Omental fat pad (tissue), 3 donors: ENCODE measurements at regions not wholly inside any gene's neighbourhood (a gene's known extent, or its start where the extent isn't known, plus 50 kb on each side); places are given as distances from the start of the nearest gene placed in this dataset.

Source experiments
- ATAC-seq: fragments of 150-250 bp; one replicate; pipeline ENCODE4 v1.9.1; 2016; ENCODE audit warnings: mild to moderate bottlenecking, moderate library complexity; ENCODE audit not compliant: low FRiP score
- DNase-seq: peaks from one replicate; pipeline ENCODE4 v3.0.0-alpha.2; 2019; ENCODE audit warnings: low spot score
- TF ChIP-seq, protein P1 (sequence below), 3 donors: fragments of 450-650 bp; IDR thresholded peaks; one replicate each; pipeline ENCODE4 v1.5.1; 2016 to 2017; ENCODE audit warnings: antibody characterized with exemption in 3 of 3, mild to moderate bottlenecking in 3 of 3, moderate library complexity in 2 of 3

DNA sequence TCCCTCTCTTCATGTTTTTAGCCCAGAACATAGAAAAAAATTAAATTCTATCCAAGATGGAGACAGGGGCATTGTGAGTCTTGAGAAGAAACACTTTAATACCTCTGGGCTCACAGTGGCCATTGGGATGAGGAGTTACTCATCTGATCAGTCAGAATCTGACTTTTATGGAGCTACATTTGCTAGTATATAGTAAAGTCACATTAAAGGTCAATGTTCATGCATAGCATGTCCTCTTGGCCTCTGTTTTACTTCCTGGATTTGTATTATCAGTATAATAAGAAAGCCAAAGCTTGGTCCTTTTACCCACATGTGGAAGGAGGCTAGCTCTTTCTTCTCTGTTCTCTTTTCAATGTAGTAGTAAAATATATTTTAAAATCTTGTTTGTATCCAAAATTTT is 93.6 kb upstream of the CNOT2 start:
- TF ChIP-seq, protein P1, sequence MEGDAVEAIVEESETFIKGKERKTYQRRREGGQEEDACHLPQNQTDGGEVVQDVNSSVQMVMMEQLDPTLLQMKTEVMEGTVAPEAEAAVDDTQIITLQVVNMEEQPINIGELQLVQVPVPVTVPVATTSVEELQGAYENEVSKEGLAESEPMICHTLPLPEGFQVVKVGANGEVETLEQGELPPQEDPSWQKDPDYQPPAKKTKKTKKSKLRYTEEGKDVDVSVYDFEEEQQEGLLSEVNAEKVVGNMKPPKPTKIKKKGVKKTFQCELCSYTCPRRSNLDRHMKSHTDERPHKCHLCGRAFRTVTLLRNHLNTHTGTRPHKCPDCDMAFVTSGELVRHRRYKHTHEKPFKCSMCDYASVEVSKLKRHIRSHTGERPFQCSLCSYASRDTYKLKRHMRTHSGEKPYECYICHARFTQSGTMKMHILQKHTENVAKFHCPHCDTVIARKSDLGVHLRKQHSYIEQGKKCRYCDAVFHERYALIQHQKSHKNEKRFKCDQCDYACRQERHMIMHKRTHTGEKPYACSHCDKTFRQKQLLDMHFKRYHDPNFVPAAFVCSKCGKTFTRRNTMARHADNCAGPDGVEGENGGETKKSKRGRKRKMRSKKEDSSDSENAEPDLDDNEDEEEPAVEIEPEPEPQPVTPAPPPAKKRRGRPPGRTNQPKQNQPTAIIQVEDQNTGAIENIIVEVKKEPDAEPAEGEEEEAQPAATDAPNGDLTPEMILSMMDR (IDR thresholded peaks at IDR 0.05) = no peak
- DNase-seq (no peak), ATAC-seq (no peak)

DNA sequence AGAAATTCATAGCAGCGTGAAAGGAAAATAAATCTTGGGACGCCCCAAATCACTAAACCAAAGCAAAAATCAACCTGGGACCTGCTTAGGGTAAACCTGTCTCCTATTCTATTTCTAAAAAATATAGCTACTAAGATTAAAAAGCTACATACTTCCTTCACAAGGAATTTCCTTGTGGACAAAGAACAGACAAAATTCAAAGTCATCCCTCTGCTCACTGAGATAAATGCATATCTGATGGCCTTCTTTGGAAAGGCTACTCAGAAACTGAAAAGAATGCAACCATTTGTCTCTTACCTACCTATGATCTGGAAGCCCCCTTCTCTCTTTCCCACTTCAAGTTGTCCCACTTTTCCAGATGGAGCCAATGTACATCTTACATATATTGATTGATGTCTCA is 93.0 kb upstream of the CNOT2 start:
- DNase-seq (no peak), ATAC-seq (no peak)
- TF ChIP-seq, protein P1 (IDR thresholded peaks at IDR 0.05) = no peak

DNA sequence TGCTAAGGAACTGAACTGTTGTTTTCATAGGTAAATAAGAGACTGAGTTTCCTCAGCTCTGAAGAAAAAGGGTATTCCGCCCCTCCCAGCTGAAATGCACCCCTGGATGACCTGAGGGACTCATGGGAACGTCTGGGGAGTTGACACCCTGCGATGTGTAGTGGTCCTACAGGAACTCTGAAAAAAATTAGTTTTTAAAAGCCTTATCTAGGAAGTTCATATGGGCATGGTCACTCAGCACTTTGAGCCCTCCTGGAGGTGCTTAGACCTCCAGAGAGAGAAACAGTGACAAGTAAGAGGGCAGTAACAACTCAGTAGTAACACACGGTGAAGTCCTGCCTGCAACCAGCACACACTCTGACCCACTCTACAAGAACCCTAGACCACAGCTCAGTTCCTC is 91.2 kb upstream of the CNOT2 start:
- TF ChIP-seq, protein P1 (IDR thresholded peaks at IDR 0.05) = no peak
- ATAC-seq (no peak), DNase-seq (no peak)

DNA sequence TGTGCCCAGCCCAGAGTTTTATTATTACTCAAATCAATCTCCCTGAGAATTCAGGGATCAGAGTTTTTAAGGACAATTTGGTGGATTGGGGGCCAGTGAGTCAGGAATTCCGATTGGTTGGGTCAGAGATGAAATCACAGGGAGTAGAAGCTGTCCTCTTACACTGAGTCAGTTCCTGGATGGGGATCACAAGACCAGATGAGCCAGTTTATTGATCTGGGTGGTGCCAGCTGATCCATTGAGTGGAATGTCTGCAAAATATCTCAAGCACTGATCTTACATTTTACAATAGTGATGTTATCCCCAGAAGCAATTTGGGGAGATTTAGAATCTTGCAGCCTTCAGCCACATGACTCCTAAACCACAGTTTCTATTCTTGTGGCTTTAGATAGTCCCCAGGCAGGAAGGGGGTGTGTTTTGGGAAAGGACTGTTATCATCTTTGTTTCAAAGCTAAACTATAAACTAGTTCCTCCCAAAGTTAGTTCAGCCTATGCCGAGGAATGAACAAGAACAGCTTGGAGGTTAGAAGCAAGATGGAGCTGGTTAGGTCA is 89.1 kb upstream of the CNOT2 start:
- DNase-seq (no peak), ATAC-seq (no peak)
- TF ChIP-seq, protein P1 (IDR thresholded peaks at IDR 0.05) = no peak

DNA sequence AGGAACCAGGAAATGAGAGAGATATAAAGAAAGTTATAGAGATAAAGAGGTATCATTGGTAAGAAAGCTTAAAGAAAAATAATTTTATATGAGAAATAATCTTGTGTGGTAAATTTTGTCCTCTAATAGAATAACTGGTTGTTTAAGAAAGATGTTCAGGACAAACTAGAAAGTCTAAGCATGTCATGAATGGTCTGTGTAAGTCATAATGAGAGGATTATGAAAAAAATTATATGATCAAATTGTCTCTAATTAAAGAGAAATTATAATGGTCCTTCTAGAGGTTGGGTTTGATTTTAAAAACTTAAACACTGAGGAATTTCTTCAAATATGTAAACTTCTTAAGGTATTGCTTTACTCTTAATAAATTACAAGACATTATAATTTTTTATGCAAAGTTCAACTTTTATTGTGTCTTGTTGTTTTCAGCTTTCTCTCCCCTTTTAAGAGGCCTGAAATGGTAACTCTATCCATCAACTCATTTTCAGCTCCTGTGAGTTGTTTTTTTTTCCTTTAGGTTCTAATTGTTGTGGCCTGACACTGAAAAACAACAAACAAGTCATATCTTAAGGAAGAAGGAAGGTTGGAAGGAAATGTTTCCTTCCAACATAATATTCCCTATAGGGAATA is 88.2 kb upstream of the CNOT2 start:
- no peak for DNase-seq
- ATAC-seq = no peak
- TF ChIP-seq, protein P1 (IDR thresholded peaks at IDR 0.05) = no peak

DNA sequence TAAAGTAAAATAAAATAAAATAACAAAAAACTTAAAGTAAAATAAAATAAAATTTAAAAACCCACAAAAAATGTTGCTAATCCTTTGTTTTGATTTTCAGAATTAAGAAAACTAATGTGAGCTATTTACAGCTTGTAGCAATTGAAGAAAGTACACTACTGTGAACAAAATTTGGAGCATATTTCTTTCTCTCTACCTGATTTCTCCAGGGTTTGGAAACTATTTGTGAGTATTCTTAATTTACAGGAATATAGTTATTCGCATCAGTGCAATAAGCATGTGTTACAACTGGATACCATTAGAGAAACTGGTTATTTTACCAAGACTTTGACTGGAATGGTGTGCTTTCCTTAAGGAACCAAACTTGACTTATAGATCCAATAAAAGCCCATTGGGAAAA is 86.1 kb upstream of the CNOT2 start:
- TF ChIP-seq, protein P1 (IDR thresholded peaks at IDR 0.05) = no peak
- ATAC-seq = no peak
- no peak for DNase-seq

DNA sequence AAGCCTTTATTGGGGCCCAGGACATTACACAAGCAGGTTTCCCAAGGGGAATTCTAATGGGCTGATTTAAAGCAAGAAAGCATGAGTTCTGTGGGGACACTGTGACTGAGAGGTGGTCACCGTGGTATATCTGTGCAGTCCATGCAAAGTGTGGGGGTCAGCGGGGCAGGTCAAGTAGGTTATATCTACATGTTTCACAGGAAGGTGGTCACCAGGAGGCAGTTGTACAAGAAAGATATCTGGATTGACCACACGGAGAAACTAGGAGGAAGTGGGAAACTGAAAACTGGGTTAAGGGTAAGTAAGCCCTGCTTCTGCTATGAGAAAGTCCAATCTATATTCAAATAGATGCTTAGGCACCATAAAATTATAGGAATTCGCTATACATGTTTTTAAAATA is 77.8 kb upstream of the CNOT2 start:
- ATAC-seq (no peak), DNase-seq (no peak)
- TF ChIP-seq, protein P1 (IDR thresholded peaks at IDR 0.05) = no peak
